ENCODE measurements at regions not wholly inside any gene's neighbourhood (a gene's known extent, or its start where the extent isn't known, plus 50 kb on each side); places are given as distances from the start of the nearest gene placed in this dataset.

- Histone ChIP-seq H3K27ac (peak overlapping the region; percentile 35 to 68 (median 54)), H3K27me3 (no peaks in the 10 kb centered on the region), H3K4me3 (no peak overlapping the region), H3K9me3 (no peaks in the 10 kb centered on the region), H3K36me3 (no peaks in the 10 kb centered on the region), H3K4me1 (peaks cover 0 to 18% (median 6%) of the 10 kb centered on the region in 4 donors)
- no peak for DNase-seq
- intact Hi-C loops (cut with DNase I; ENCODE audit: low total_unique reads): no loop called here
- WGBS, 2 donors (ENCODE audit: low coverage in 1 of 2): 63% methylated on average over 2 of the region's 2 CpGs; no CpG with 5 or more reads in 1 of the 2 donors
- in situ Hi-C loops (cut with MboI; ENCODE audit: low pct_ligation_motif_present in 1 of 4, low pct_unique_long_range_greater_than_20kb in 1 of 4, low sequenced_read_pairs in 3 of 4): no loop called here
- TF ChIP-seq, protein P1, sequence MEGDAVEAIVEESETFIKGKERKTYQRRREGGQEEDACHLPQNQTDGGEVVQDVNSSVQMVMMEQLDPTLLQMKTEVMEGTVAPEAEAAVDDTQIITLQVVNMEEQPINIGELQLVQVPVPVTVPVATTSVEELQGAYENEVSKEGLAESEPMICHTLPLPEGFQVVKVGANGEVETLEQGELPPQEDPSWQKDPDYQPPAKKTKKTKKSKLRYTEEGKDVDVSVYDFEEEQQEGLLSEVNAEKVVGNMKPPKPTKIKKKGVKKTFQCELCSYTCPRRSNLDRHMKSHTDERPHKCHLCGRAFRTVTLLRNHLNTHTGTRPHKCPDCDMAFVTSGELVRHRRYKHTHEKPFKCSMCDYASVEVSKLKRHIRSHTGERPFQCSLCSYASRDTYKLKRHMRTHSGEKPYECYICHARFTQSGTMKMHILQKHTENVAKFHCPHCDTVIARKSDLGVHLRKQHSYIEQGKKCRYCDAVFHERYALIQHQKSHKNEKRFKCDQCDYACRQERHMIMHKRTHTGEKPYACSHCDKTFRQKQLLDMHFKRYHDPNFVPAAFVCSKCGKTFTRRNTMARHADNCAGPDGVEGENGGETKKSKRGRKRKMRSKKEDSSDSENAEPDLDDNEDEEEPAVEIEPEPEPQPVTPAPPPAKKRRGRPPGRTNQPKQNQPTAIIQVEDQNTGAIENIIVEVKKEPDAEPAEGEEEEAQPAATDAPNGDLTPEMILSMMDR (IDR thresholded peaks at IDR 0.05): no peak
- TF ChIP-seq POLR2A (IDR thresholded peaks at IDR 0.05) (no peak), POLR2AphosphoS5 (IDR thresholded peaks at IDR 0.05) (no peak), EP300 (IDR thresholded peaks at IDR 0.05; ENCODE audit: low read depth) (no peak)
Measured at GRCh38 chr11:112523951-112524350, 263.3 kb upstream of the PLET1 start.

DNA sequence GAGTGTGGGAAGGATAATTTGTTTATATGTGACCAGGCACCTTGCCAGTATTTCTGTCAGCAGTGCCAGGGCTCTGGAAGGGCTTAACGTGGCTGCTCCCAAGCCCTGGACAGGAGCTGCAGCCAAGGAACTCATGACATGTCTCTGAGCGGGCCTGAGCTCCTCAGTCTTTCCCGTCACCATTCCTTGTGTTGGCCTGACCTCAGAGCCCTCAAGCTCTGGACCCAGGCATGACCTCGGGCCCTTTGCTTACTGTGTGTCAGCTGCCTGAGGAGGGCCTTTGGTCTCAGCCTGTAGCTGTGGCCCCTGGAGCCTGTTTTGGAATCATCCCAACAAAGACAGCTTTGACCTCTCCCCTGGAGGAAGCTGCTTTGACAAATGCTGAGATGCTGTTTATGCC lies 264.1 kb upstream of the PLET1 start:
- TF ChIP-seq, protein P1 (IDR thresholded peaks at IDR 0.05): no peak
- no peak for TF ChIP-seq POLR2A (IDR thresholded peaks at IDR 0.05)
- TF ChIP-seq EP300 (IDR thresholded peaks at IDR 0.05; ENCODE audit: low read depth): no peak
- TF ChIP-seq POLR2AphosphoS5 (IDR thresholded peaks at IDR 0.05): no peak
- intact Hi-C loops (cut with DNase I; ENCODE audit: low total_unique reads) (no loop called here), in situ Hi-C loops (cut with MboI; ENCODE audit: low pct_ligation_motif_present in 1 of 4, low pct_unique_long_range_greater_than_20kb in 1 of 4, low sequenced_read_pairs in 3 of 4) (no loop called here)
- DNase-seq: peak; percentile 26
- H3K9me3 ChIP-seq: no peaks in the 10 kb centered on the region
- no peaks in the 10 kb centered on the region for H3K36me3 ChIP-seq
- H3K27me3 ChIP-seq: no peaks in the 10 kb centered on the region
- peak overlapping the region; percentile 35 to 68 (median 54) for H3K27ac ChIP-seq
- 57% methylated on average over 4 of the region's 4 CpGs; no CpG with 5 or more reads in 1 of the 2 donors for WGBS, 2 donors (ENCODE audit: low coverage in 1 of 2)
- no peak overlapping the region for H3K4me3 ChIP-seq
- H3K4me1 ChIP-seq: peaks cover 0 to 18% (median 6%) of the 10 kb centered on the region in 4 donors

DNA sequence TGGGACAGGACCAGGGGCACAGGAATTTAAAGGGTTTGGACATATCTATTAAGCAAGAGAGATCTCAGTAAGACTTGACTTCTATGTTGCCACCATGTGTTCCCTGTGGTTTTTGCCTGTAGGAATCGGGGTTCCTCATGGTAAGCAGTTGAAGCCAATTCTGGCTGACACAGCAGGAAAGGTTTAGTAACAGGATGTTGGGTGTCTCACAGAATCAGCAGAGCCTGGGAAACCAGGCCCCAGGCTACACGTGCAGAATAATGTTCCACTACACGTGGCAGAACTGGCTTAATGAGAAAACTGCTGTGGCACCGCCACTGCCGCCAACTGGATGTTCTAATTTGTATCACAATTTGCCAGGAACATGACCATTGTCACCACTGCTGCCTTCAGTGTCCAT lies 264.6 kb upstream of the PLET1 start:
- Histone ChIP-seq H3K27ac (peak overlapping the region; percentile 35 to 68 (median 50)), H3K36me3 (no peaks in the 10 kb centered on the region), H3K4me3 (no peak overlapping the region), H3K4me1 (peaks cover 0 to 18% (median 6%) of the 10 kb centered on the region in 4 donors), H3K27me3 (no peaks in the 10 kb centered on the region), H3K9me3 (no peaks in the 10 kb centered on the region)
- TF ChIP-seq EP300 (IDR thresholded peaks at IDR 0.05; ENCODE audit: low read depth): no peak
- no peak for TF ChIP-seq POLR2A (IDR thresholded peaks at IDR 0.05)
- no peak for TF ChIP-seq POLR2AphosphoS5 (IDR thresholded peaks at IDR 0.05)
- TF ChIP-seq, protein P1 (IDR thresholded peaks at IDR 0.05): no peak
- peak; percentile 29 for DNase-seq
- intact Hi-C loops (cut with DNase I; ENCODE audit: low total_unique reads) (no loop called here), in situ Hi-C loops (cut with MboI; ENCODE audit: low pct_ligation_motif_present in 1 of 4, low pct_unique_long_range_greater_than_20kb in 1 of 4, low sequenced_read_pairs in 3 of 4) (no loop called here)
- 60% methylated on average over 5 of the region's 5 CpGs; no CpG with 5 or more reads in 1 of the 2 donors for WGBS, 2 donors (ENCODE audit: low coverage in 1 of 2)

DNA sequence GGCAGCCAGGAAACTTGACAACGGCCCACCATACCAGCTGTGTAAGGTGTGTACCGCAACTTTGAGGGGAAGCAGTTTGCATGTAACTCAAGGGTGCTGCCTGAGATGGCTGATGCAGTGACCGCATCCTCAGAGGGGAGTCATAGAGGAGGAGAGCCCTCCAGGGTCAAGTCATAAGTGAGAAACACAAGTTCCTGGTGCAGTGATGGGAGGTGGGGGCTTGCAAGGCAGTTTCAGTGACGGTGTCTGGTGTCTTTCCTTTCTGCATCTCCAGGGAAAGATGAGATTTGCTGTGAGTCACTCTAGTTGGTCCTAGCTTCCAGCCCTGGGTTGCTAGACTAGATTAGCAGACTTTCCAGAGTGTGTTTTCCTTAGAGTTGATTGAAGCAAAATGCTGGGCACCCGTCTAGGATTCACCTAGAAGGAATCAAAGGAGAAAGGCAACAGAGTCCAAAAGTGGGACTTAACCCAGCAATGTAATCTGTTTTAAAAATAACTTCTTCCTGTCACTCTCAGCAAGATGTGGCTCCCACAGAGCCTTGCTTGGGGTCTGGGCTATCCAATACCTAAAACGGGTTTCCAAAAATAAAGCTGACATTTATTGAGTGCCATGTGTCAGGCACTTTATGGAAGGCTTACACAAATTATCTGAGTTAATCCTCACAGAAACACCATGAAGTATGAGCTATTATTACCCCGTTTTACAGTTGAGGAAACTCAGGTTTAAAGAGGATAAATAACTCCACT lies 265.4 kb upstream of the PLET1 start:
- intact Hi-C loops (cut with DNase I; ENCODE audit: low total_unique reads) (no loop called here), in situ Hi-C loops (cut with MboI; ENCODE audit: low pct_ligation_motif_present in 1 of 4, low pct_unique_long_range_greater_than_20kb in 1 of 4, low sequenced_read_pairs in 3 of 4) (no loop called here)
- no peak for TF ChIP-seq POLR2AphosphoS5 (IDR thresholded peaks at IDR 0.05)
- TF ChIP-seq POLR2A (IDR thresholded peaks at IDR 0.05): no peak
- TF ChIP-seq, protein P1 (IDR thresholded peaks at IDR 0.05): no peak
- no peak for TF ChIP-seq EP300 (IDR thresholded peaks at IDR 0.05; ENCODE audit: low read depth)
- WGBS, 2 donors (ENCODE audit: low coverage in 1 of 2): 49 to 60% methylated on average over 4 to 7 of the region's 7 CpGs
- Histone ChIP-seq H3K27ac (peak overlapping the region in 1 of 4 donors; percentile 40), H3K36me3 (no peaks in the 10 kb centered on the region), H3K4me3 (no peak overlapping the region), H3K9me3 (no peaks in the 10 kb centered on the region), H3K4me1 (peaks cover 0 to 18% (median 6%) of the 10 kb centered on the region in 4 donors), H3K27me3 (no peaks in the 10 kb centered on the region)
- no peak for DNase-seq

All from transverse colon (tissue), 4 donors.